ENCODE measurements at regions not wholly inside any gene's neighbourhood (a gene's known extent, or its start where the extent isn't known, plus 50 kb on each side); places are given as distances from the start of the nearest gene placed in this dataset.

- TF ChIP-seq CTCF (IDR thresholded peaks at IDR 0.05) = no peak
- TF ChIP-seq POLR2AphosphoS5 (IDR thresholded peaks at IDR 0.05; ENCODE audit: low read depth, low read length) = no peak
- TF ChIP-seq TCF7L2 (IDR thresholded peaks at IDR 0.05; ENCODE audit: low read depth, low read length) = no peak
- no peak for TF ChIP-seq REST (IDR thresholded peaks at IDR 0.05; ENCODE audit: insufficient read depth in 1 of 2, low read depth in 2 of 2, low read length in 1 of 2)
- no peak for TF ChIP-seq SIN3A (IDR thresholded peaks at IDR 0.05; ENCODE audit: borderline replicate concordance, insufficient read depth, low read depth, low read length)
Observed at GRCh38 chr4:116530048-116530447, 555.3 kb downstream of the TRAM1L1 start.
